H7 (cell line): ENCODE measurements at regions not wholly inside any gene's neighbourhood (a gene's known extent, or its start where the extent isn't known, plus 50 kb on each side); places are given as distances from the start of the nearest gene placed in this dataset.

Experiments used
- DNase-seq: peaks from one replicate; pipeline ENCODE4 v3.0.0; 2012
- H3K27me3 ChIP-seq: 2 replicates; pipeline ENCODE4 v1.6.0; 2011; ENCODE audit warnings: mild to moderate bottlenecking, low read length; ENCODE audit not compliant: control insufficient read depth, insufficient read depth
- H3K36me3 ChIP-seq: replicated peaks from 2 replicates; pipeline ENCODE4 v1.5.1; 2011; ENCODE audit warnings: low read length; ENCODE audit not compliant: control insufficient read depth, insufficient read depth
- H3K4me3 ChIP-seq: 2 replicates; pipeline ENCODE4 v1.5.1; 2011; ENCODE audit warnings: low read depth, mild to moderate bottlenecking, control low read depth, low read length, moderate library complexity; ENCODE audit not compliant: insufficient read depth

GRCh38 chr10:130301021-130301892 is 165.1 kb downstream of the GLRX3 start:
- H3K27me3 ChIP-seq, result no peaks in the 10 kb centered on the region
- DNase-seq, result no peak
- no peaks in the 10 kb centered on the region for H3K36me3 ChIP-seq
- H3K4me3 ChIP-seq, result no peak overlapping the region

GRCh38 chr10:130326954-130327353 is 190.8 kb downstream of the GLRX3 start:
- no peaks in the 10 kb centered on the region for H3K27me3 ChIP-seq
- no peaks in the 10 kb centered on the region for H3K36me3 ChIP-seq
- H3K4me3 ChIP-seq, result no peak overlapping the region
- no peak for DNase-seq

- H3K4me3 ChIP-seq, result no peak overlapping the region
- no peaks in the 10 kb centered on the region for H3K36me3 ChIP-seq
- no peaks in the 10 kb centered on the region for H3K27me3 ChIP-seq
- DNase-seq, result no peak
Measured at GRCh38 chr10:130329792-130330191, 193.6 kb downstream of the GLRX3 start.

- Histone ChIP-seq H3K36me3 (no peaks in the 10 kb centered on the region), H3K4me3 (no peak overlapping the region), H3K27me3 (no peaks in the 10 kb centered on the region)
- DNase-seq, result no peak
Measured at GRCh38 chr10:130333185-130333584, 197.0 kb downstream of the GLRX3 start.

GRCh38 chr10:130335336-130335735 is 199.1 kb downstream of the GLRX3 start:
- Histone ChIP-seq H3K27me3 (no peaks in the 10 kb centered on the region), H3K36me3 (no peaks in the 10 kb centered on the region), H3K4me3 (no peak overlapping the region)
- no peak for DNase-seq

GRCh38 chr10:130336617-130337304 is 200.6 kb downstream of the GLRX3 start:
- no peak overlapping the region for H3K4me3 ChIP-seq
- no peaks in the 10 kb centered on the region for H3K36me3 ChIP-seq
- no peaks in the 10 kb centered on the region for H3K27me3 ChIP-seq
- DNase-seq, result peak; percentile 70

- Histone ChIP-seq H3K4me3 (no peak overlapping the region), H3K36me3 (no peaks in the 10 kb centered on the region), H3K27me3 (no peaks in the 10 kb centered on the region; the same call in 1 of the 2 replicates)
- DNase-seq, result no peak
Measured at GRCh38 chr10:130337305-130337640, 201.1 kb downstream of the GLRX3 start.

GRCh38 chr10:130337696-130338635 is 201.8 kb downstream of the GLRX3 start:
- H3K4me3 ChIP-seq, result no peak overlapping the region
- no peaks in the 10 kb centered on the region; the same call in 1 of the 2 replicates for H3K27me3 ChIP-seq
- no peak for DNase-seq
- H3K36me3 ChIP-seq, result no peaks in the 10 kb centered on the region

- no peaks in the 10 kb centered on the region; the same call in 1 of the 2 replicates for H3K27me3 ChIP-seq
- H3K4me3 ChIP-seq, result no peak overlapping the region
- H3K36me3 ChIP-seq, result no peaks in the 10 kb centered on the region
- no peak for DNase-seq
Measured at GRCh38 chr10:130338636-130339024, 202.4 kb downstream of the GLRX3 start.

- DNase-seq, result no peak
- Histone ChIP-seq H3K36me3 (no peaks in the 10 kb centered on the region), H3K4me3 (no peak overlapping the region), H3K27me3 (no peaks in the 10 kb centered on the region; the same call in 1 of the 2 replicates)
Measured at GRCh38 chr10:130339091-130339490, 202.9 kb downstream of the GLRX3 start.

GRCh38 chr10:130339911-130340310 is 203.7 kb downstream of the GLRX3 start:
- no peak overlapping the region for H3K4me3 ChIP-seq
- no peaks in the 10 kb centered on the region; the same call in 1 of the 2 replicates for H3K27me3 ChIP-seq
- no peaks in the 10 kb centered on the region for H3K36me3 ChIP-seq
- no peak for DNase-seq

GRCh38 chr10:130340816-130341215 is 204.6 kb downstream of the GLRX3 start:
- DNase-seq, result no peak
- no peaks in the 10 kb centered on the region; the same call in 1 of the 2 replicates for H3K27me3 ChIP-seq
- no peak overlapping the region for H3K4me3 ChIP-seq
- H3K36me3 ChIP-seq, result no peaks in the 10 kb centered on the region

GRCh38 chr10:130341356-130341755 is 205.2 kb downstream of the GLRX3 start:
- DNase-seq, result peak; percentile 71
- Histone ChIP-seq H3K4me3 (no peak overlapping the region), H3K36me3 (no peaks in the 10 kb centered on the region), H3K27me3 (no peaks in the 10 kb centered on the region; the same call in 1 of the 2 replicates)

- Histone ChIP-seq H3K27me3 (no peaks in the 10 kb centered on the region; the same call in 1 of the 2 replicates), H3K36me3 (no peaks in the 10 kb centered on the region)
- no peak for DNase-seq
Measured at GRCh38 chr10:130345728-130346127, 209.5 kb downstream of the GLRX3 start.

More at GRCh38 chr10:130345728-130346127, 209.5 kb downstream of the GLRX3 start:
- H3K4me3 ChIP-seq, result no peak overlapping the region
